OCI-LY7 (cell line): ENCODE measurements at regions not wholly inside any gene's neighbourhood (a gene's known extent, or its start where the extent isn't known, plus 50 kb on each side); places are given as distances from the start of the nearest gene placed in this dataset.

Experiments used
- BruUV-seq: library from RNA; stranded (reverse); fragments of 400-500 nt; replicated peaks from 2 replicates; lab custom pipeline; 2021; lab: Mats Ljungman, UMichigan
- CTCF ChIA-PET: fragments of 300-600 bp; sonication (Branson Sonifier 250); formaldehyde crosslinking; loops from one replicate; lab custom pipeline; 2022; ENCODE audit warnings: antibody characterized with exemption; ENCODE audit not compliant: unreplicated experiment; lab: Charles Lee
- POLR2A ChIA-PET: fragments of 300-600 bp; sonication (Branson Sonifier 250); formaldehyde crosslinking; loops from one replicate; lab custom pipeline; 2022; ENCODE audit warnings: antibody characterized with exemption; lab: Charles Lee
- DNase-seq: peaks from one replicate; pipeline ENCODE4 v3.0.0-alpha.2; 2015; ENCODE audit warnings: low spot score
- H2AFZ ChIP-seq: fragments of 200-600 bp; sonication (generic), shearing (Covaris generic); 2 replicates; pipeline ENCODE4 v1.6.1; 2014; ENCODE audit warnings: mild to moderate bottlenecking, antibody characterized with exemption, low read length, moderate library complexity
- H3K27ac ChIP-seq: fragments of 200-600 bp; sonication (generic); 2 replicates; pipeline ENCODE4 v1.5.1; 2014; ENCODE audit warnings: mixed run types, low read depth, mild to moderate bottlenecking, moderate library complexity, low read length, inconsistent platforms; ENCODE audit not compliant: poor library complexity, severe bottlenecking
- H3K36me3 ChIP-seq: fragments of 200-600 bp; sonication (generic); 2 replicates; pipeline ENCODE4 v1.6.1; 2014; ENCODE audit warnings: mild to moderate bottlenecking, antibody characterized with exemption, low read length, moderate library complexity, mixed read lengths; ENCODE audit not compliant: insufficient read depth
- H3K4me1 ChIP-seq: fragments of 200-600 bp; sonication (generic); 2 replicates; pipeline ENCODE4 v1.5.1; 2014; ENCODE audit warnings: mild to moderate bottlenecking, low read length; ENCODE audit not compliant: insufficient read depth, poor library complexity, severe bottlenecking
- H3K4me2 ChIP-seq: fragments of 200-600 bp; sonication (generic); 2 replicates; pipeline ENCODE4 v1.6.1; 2014; ENCODE audit warnings: mild to moderate bottlenecking, low read length
- H3K4me3 ChIP-seq: fragments of 200-600 bp; sonication (generic); 2 replicates; pipeline ENCODE4 v1.5.1; 2014; ENCODE audit warnings: mild to moderate bottlenecking, low read depth, low read length; ENCODE audit not compliant: poor library complexity, severe bottlenecking
- H3K79me2 ChIP-seq: fragments of 200-600 bp; sonication (generic); 2 replicates; pipeline ENCODE4 v1.6.1; 2016; ENCODE audit warnings: low read depth, mild to moderate bottlenecking, low read length, moderate library complexity, mixed read lengths; ENCODE audit not compliant: insufficient read depth
- H3K9me2 ChIP-seq: fragments of 200-600 bp; sonication (generic); 2 replicates; pipeline ENCODE4 v1.6.1; 2016; ENCODE audit warnings: mild to moderate bottlenecking, low read length, mixed read lengths; ENCODE audit not compliant: insufficient read depth
- H3K9me3 ChIP-seq: fragments of 200-600 bp; sonication (generic); 2 replicates; pipeline ENCODE4 v1.6.1; 2014; ENCODE audit warnings: mild to moderate bottlenecking, mixed run types, low read length, mixed read lengths
- H4K20me1 ChIP-seq: fragments of 200-600 bp; sonication (generic); 2 replicates; pipeline ENCODE4 v1.6.1; 2014; ENCODE audit warnings: mild to moderate bottlenecking, antibody characterized with exemption, low read length, moderate library complexity, mixed read lengths; ENCODE audit not compliant: insufficient read depth
- CTCF ChIP-seq: fragments of 200-600 bp; sonication (generic); conservative IDR thresholded peaks from 2 replicates; pipeline ENCODE4 v1.5.1; 2014; ENCODE audit warnings: mild to moderate bottlenecking, antibody characterized with exemption, low read length, moderate library complexity, mixed read lengths
- EZH2phosphoT487 ChIP-seq: fragments of 200-600 bp; sonication (generic); IDR thresholded peaks from 2 replicates; pipeline ENCODE4 v1.6.1; 2018; ENCODE audit warnings: low read depth, borderline replicate concordance, mild to moderate bottlenecking, mixed run types, antibody characterized with exemption, low read length, moderate library complexity, mixed read lengths
- intact Hi-C: fragments of 100-400 bp; cut with micrococcal nuclease; formaldehyde crosslinking; loops from one replicate; pipeline ENCODE4 v1.10.0; 2022; ENCODE audit not compliant: unreplicated experiment

GRCh38 chr15:95111969-95112368 is 880.6 kb downstream of the MCTP2 start:
- CTCF ChIA-PET, result no interaction called here
- no TSS peak for BruUV-seq
- intact Hi-C loops, result no loop called here

GRCh38 chr15:95113041-95113440 is 881.7 kb downstream of the MCTP2 start:
- ChIA-PET CTCF (no interaction called here), POLR2A (no interaction called here)
- H3K4me1 ChIP-seq, result no peaks in the 10 kb centered on the region
- DNase-seq, result no peak
- no peaks in the 10 kb centered on the region for H4K20me1 ChIP-seq
- no peak overlapping the region for H3K27ac ChIP-seq
- no peak for TF ChIP-seq CTCF
- TF ChIP-seq EZH2phosphoT487, result no peak
- no TSS peak for BruUV-seq
- no peaks in the 10 kb centered on the region for H3K36me3 ChIP-seq
- H2AFZ ChIP-seq, result no peak overlapping the region
- no peaks in the 10 kb centered on the region for H3K79me2 ChIP-seq
- H3K9me3 ChIP-seq, result no peaks in the 10 kb centered on the region
- no peak overlapping the region for H3K4me2 ChIP-seq
- intact Hi-C loops, result no loop called here
- no peaks in the 10 kb centered on the region for H3K9me2 ChIP-seq
- H3K4me3 ChIP-seq, result no peak overlapping the region

More at GRCh38 chr15:95111969-95112368, 880.6 kb downstream of the MCTP2 start:
- H3K4me1 ChIP-seq, result no peaks in the 10 kb centered on the region
- POLR2A ChIA-PET, result no interaction called here
- no peak overlapping the region for H3K4me2 ChIP-seq
- TF ChIP-seq CTCF, result no peak
- TF ChIP-seq EZH2phosphoT487, result no peak
- H4K20me1 ChIP-seq, result no peaks in the 10 kb centered on the region
- H3K9me2 ChIP-seq, result no peaks in the 10 kb centered on the region
- H3K9me3 ChIP-seq, result no peaks in the 10 kb centered on the region
- H3K27ac ChIP-seq, result no peak overlapping the region
- H2AFZ ChIP-seq, result no peak overlapping the region
- no peaks in the 10 kb centered on the region for H3K36me3 ChIP-seq
- H3K4me3 ChIP-seq, result no peak overlapping the region
- no peak for DNase-seq
- H3K79me2 ChIP-seq, result no peaks in the 10 kb centered on the region

GRCh38 chr15:95119041-95119610 is 887.8 kb downstream of the MCTP2 start:
- Histone ChIP-seq H3K4me1 (no peaks in the 10 kb centered on the region), H2AFZ (no peak overlapping the region), H3K36me3 (no peaks in the 10 kb centered on the region), H3K79me2 (no peaks in the 10 kb centered on the region), H3K4me2 (no peak overlapping the region), H3K4me3 (no peak overlapping the region), H3K27ac (no peak overlapping the region), H3K9me2 (no peaks in the 10 kb centered on the region), H4K20me1 (no peaks in the 10 kb centered on the region), H3K9me3 (no peaks in the 10 kb centered on the region)
- no TSS peak for BruUV-seq
- ChIA-PET POLR2A (interaction anchor here (0.6 kb wide), 1 partner anchor 131 kb away, joined by 3 read pairs; no protein-coding TSS in a partner anchor), CTCF (no interaction called here)
- no peak for DNase-seq
- TF ChIP-seq CTCF, result no peak
- no peak for TF ChIP-seq EZH2phosphoT487
- intact Hi-C loops, result no loop called here
